MCF 10A (cell line): ENCODE measurements at regions not wholly inside any gene's neighbourhood (a gene's known extent, or its start where the extent isn't known, plus 50 kb on each side); places are given as distances from the start of the nearest gene placed in this dataset.

Experiments
- BruUV-seq: library from RNA; stranded (reverse); fragments of 400-500 nt; replicated peaks from 2 replicates; lab custom pipeline; 2021; lab: Mats Ljungman, UMichigan
- CTCF ChIA-PET: fragments of 300-600 bp; sonication (Branson Sonifier 250); formaldehyde crosslinking; extraction: SDS; loops from one replicate; lab custom pipeline; 2021; ENCODE audit warnings: antibody characterized with exemption, inconsistent platforms; lab: Yijun Ruan, JAX
- POLR2A ChIA-PET: fragments of 300-600, 350-650 bp; sonication (Branson Sonifier 250); formaldehyde crosslinking; extraction: SDS; loops from one replicate; lab custom pipeline; 2020; ENCODE audit warnings: antibody characterized with exemption, inconsistent platforms; lab: Yijun Ruan, JAX
- DNase-seq: peaks from one replicate; pipeline ENCODE4 v3.0.0-alpha.2; 2018; ENCODE audit not compliant: unreplicated experiment
- H3K27ac Mint-ChIP-seq: one replicate; pipeline ENCODE4 v1.8.0; 2022; ENCODE audit warnings: mild to moderate bottlenecking, low read depth, mixed read lengths; ENCODE audit not compliant: unreplicated experiment
- H3K27me3 Mint-ChIP-seq: one replicate; pipeline ENCODE4 v1.8.0; 2022; ENCODE audit warnings: mixed read lengths; ENCODE audit not compliant: insufficient read depth, unreplicated experiment
- H3K36me3 Mint-ChIP-seq: one replicate; pipeline ENCODE4 v1.8.0; 2022; ENCODE audit warnings: mild to moderate bottlenecking, moderate library complexity, mixed read lengths; ENCODE audit not compliant: insufficient read depth, unreplicated experiment
- H3K4me1 Mint-ChIP-seq: one replicate; pipeline ENCODE4 v1.8.0; 2022; ENCODE audit warnings: mixed read lengths; ENCODE audit not compliant: insufficient read depth, unreplicated experiment
- H3K4me3 Mint-ChIP-seq: one replicate; pipeline ENCODE4 v1.8.0; 2022; ENCODE audit warnings: mild to moderate bottlenecking, moderate library complexity, mixed read lengths; ENCODE audit not compliant: unreplicated experiment
- H3K9me3 Mint-ChIP-seq: one replicate; pipeline ENCODE4 v1.8.0; 2022; ENCODE audit warnings: mixed read lengths; ENCODE audit not compliant: unreplicated experiment
- CTCF ChIP-seq: fragments of 200-600 bp; IDR thresholded peaks from one replicate; pipeline ENCODE4 v1.8.0; 2022; ENCODE audit warnings: antibody characterized with exemption, mild to moderate bottlenecking; ENCODE audit not compliant: unreplicated experiment
- intact Hi-C: fragments of 100-400 bp; cut with micrococcal nuclease; formaldehyde crosslinking; loops from 2 replicates; pipeline ENCODE4 v1.14.1; 2022

GRCh38 chr5:52703321-52703720, 84.4 kb upstream of the ITGA1 start:
- no peaks in the 10 kb centered on the region for H3K27me3 Mint-ChIP-seq
- no peak for DNase-seq
- H3K4me1 Mint-ChIP-seq: no peaks in the 10 kb centered on the region
- no peak for TF ChIP-seq CTCF
- no TSS peak for BruUV-seq
- CTCF ChIA-PET: interaction anchor here (2.5 kb wide), 1 partner anchor 9 kb away, joined by 11 read pairs; no protein-coding TSS in a partner anchor
- intact Hi-C loops: no loop called here
- POLR2A ChIA-PET: interaction anchor here (0.9 kb wide), 1 partner anchor 18 kb away, joined by 3 read pairs; no protein-coding TSS in a partner anchor
- no peaks in the 10 kb centered on the region for H3K9me3 Mint-ChIP-seq
- H3K4me3 Mint-ChIP-seq: no peak overlapping the region
- no peak overlapping the region for H3K27ac Mint-ChIP-seq
- no peaks in the 10 kb centered on the region for H3K36me3 Mint-ChIP-seq

- Mint-ChIP-seq H3K27me3 (no peaks in the 10 kb centered on the region), H3K4me1 (no peaks in the 10 kb centered on the region), H3K4me3 (no peak overlapping the region), H3K27ac (no peak overlapping the region), H3K9me3 (no peaks in the 10 kb centered on the region), H3K36me3 (no peaks in the 10 kb centered on the region)
- intact Hi-C loops: no loop called here
- DNase-seq: no peak
- CTCF ChIA-PET: interaction anchor here (0.9 to 1.6 kb wide), 3 partner anchors 12 to 210 kb away, joined by 3 to 5 read pairs (median 4); no protein-coding TSS in a partner anchor
- TF ChIP-seq CTCF: no peak
- POLR2A ChIA-PET: no interaction called here
- BruUV-seq: no TSS peak
These were observed 82.0 kb upstream of the ITGA1 start for GRCh38 chr5:52705720-52706119.

- POLR2A ChIA-PET: no interaction called here
- BruUV-seq: no TSS peak
- Mint-ChIP-seq H3K27me3 (no peaks in the 10 kb centered on the region), H3K36me3 (no peaks in the 10 kb centered on the region), H3K4me3 (no peak overlapping the region), H3K27ac (no peak overlapping the region), H3K4me1 (no peaks in the 10 kb centered on the region), H3K9me3 (no peaks in the 10 kb centered on the region)
- intact Hi-C loops: no loop called here
- CTCF ChIA-PET: interaction anchor here (1.5 to 1.6 kb wide), 2 partner anchors 13 to 47 kb away, joined by 4 to 7 read pairs; no protein-coding TSS in a partner anchor
- no peak for DNase-seq
- TF ChIP-seq CTCF: no peak
These were observed 80.9 kb upstream of the ITGA1 start for GRCh38 chr5:52706775-52707174.

GRCh38 chr5:52707616-52708015, 80.1 kb upstream of the ITGA1 start:
- intact Hi-C loops: no loop called here
- H3K4me1 Mint-ChIP-seq: no peaks in the 10 kb centered on the region
- no peak overlapping the region for H3K27ac Mint-ChIP-seq
- no peaks in the 10 kb centered on the region for H3K27me3 Mint-ChIP-seq
- TF ChIP-seq CTCF: no peak
- POLR2A ChIA-PET: no interaction called here
- no peak overlapping the region for H3K4me3 Mint-ChIP-seq
- no peak for DNase-seq
- no TSS peak for BruUV-seq
- CTCF ChIA-PET: interaction anchor here (1.5 kb wide), 1 partner anchor 14 kb away, joined by 7 read pairs; no protein-coding TSS in a partner anchor
- H3K36me3 Mint-ChIP-seq: no peaks in the 10 kb centered on the region
- no peaks in the 10 kb centered on the region for H3K9me3 Mint-ChIP-seq
